ENCODE measurements at regions not wholly inside any gene's neighbourhood (a gene's known extent, or its start where the extent isn't known, plus 50 kb on each side); places are given as distances from the start of the nearest gene placed in this dataset.

DNA sequence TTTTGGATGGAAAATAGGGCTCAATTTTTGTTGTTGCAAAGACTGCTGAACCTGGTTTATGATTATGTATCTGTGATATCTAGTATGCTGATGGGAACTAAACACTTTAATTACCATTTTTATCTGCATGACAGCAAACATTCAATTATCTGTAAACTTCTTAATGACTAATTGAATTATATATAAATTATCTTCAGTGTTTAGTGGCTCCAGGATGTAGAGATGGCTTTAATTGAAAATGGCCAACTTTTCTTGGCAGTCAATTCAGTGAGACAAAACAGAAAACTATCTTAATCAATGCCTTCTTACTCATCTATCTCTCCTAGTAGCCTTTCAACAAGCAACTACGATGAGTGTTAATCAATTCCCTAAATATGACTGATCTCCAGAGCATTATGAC is 591.3 kb downstream of the HACE1 start:
- Histone ChIP-seq H3K36me3 (ENCODE audit: control insufficient read depth, insufficient read depth, low read length) (no peaks in the 10 kb centered on the region), H3K4me3 (ENCODE audit: low read depth in 2 of 2, low read length in 2 of 2) (no peak overlapping the region), H3K27me3 (ENCODE audit: control insufficient read depth, insufficient read depth, low read length) (no peaks in the 10 kb centered on the region), H3K27ac (ENCODE audit: low read length) (no peak overlapping the region), H3K9me3 (ENCODE audit: control insufficient read depth, insufficient read depth, low read depth, low read length) (no peaks in the 10 kb centered on the region), H3K4me1 (ENCODE audit: control insufficient read depth, insufficient read depth, low read length) (no peaks in the 10 kb centered on the region)
- CTCF ChIA-PET: no interaction called here
- POLR2A ChIA-PET: no interaction called here
- ATAC-seq (no peak), DNase-seq (ENCODE audit: low read depth, low spot score) (no peak)
- TF ChIP-seq, protein P1, sequence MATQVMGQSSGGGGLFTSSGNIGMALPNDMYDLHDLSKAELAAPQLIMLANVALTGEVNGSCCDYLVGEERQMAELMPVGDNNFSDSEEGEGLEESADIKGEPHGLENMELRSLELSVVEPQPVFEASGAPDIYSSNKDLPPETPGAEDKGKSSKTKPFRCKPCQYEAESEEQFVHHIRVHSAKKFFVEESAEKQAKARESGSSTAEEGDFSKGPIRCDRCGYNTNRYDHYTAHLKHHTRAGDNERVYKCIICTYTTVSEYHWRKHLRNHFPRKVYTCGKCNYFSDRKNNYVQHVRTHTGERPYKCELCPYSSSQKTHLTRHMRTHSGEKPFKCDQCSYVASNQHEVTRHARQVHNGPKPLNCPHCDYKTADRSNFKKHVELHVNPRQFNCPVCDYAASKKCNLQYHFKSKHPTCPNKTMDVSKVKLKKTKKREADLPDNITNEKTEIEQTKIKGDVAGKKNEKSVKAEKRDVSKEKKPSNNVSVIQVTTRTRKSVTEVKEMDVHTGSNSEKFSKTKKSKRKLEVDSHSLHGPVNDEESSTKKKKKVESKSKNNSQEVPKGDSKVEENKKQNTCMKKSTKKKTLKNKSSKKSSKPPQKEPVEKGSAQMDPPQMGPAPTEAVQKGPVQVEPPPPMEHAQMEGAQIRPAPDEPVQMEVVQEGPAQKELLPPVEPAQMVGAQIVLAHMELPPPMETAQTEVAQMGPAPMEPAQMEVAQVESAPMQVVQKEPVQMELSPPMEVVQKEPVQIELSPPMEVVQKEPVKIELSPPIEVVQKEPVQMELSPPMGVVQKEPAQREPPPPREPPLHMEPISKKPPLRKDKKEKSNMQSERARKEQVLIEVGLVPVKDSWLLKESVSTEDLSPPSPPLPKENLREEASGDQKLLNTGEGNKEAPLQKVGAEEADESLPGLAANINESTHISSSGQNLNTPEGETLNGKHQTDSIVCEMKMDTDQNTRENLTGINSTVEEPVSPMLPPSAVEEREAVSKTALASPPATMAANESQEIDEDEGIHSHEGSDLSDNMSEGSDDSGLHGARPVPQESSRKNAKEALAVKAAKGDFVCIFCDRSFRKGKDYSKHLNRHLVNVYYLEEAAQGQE (IDR thresholded peaks at IDR 0.05; ENCODE audit: insufficient read depth in 1 of 2, low read depth in 2 of 2, low read length in 1 of 2): no peak
- no peak for TF ChIP-seq TCF7L2 (IDR thresholded peaks at IDR 0.05; ENCODE audit: low read depth, low read length)
- TF ChIP-seq POLR2AphosphoS5 (IDR thresholded peaks at IDR 0.05; ENCODE audit: low read depth, low read length): no peak
- TF ChIP-seq SIN3A (IDR thresholded peaks at IDR 0.05; ENCODE audit: borderline replicate concordance, insufficient read depth, low read depth, low read length): no peak
- TF ChIP-seq, protein P2, sequence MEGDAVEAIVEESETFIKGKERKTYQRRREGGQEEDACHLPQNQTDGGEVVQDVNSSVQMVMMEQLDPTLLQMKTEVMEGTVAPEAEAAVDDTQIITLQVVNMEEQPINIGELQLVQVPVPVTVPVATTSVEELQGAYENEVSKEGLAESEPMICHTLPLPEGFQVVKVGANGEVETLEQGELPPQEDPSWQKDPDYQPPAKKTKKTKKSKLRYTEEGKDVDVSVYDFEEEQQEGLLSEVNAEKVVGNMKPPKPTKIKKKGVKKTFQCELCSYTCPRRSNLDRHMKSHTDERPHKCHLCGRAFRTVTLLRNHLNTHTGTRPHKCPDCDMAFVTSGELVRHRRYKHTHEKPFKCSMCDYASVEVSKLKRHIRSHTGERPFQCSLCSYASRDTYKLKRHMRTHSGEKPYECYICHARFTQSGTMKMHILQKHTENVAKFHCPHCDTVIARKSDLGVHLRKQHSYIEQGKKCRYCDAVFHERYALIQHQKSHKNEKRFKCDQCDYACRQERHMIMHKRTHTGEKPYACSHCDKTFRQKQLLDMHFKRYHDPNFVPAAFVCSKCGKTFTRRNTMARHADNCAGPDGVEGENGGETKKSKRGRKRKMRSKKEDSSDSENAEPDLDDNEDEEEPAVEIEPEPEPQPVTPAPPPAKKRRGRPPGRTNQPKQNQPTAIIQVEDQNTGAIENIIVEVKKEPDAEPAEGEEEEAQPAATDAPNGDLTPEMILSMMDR (IDR thresholded peaks at IDR 0.05): no peak
- in situ Hi-C loops (cut with HindIII; ENCODE audit: low pct_unique_long_range_greater_than_20kb, low sequenced_read_pairs) (no loop called here), intact Hi-C loops (cut with micrococcal nuclease; ENCODE audit: unreplicated experiment) (no loop called here)
- no TSS peak for BruUV-seq (replicated peaks)

DNA sequence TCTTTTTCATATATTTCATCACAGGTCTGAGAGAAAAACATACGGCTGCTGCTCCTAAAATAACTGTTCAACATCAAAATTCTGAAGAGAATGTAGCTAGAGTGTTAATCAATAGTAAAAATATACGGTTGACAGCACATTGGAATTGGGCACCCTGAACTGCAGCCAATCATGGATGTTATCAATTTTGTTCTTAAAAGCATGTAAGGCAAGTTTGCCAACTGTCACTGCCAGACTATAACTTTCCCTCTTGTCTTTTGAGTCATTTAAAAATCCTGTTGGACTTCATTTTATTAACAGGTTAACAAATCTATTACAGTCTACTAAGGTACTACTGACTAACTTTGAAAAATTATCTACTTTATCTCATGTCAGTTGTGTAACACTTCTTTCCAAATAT is 592.8 kb downstream of the HACE1 start:
- no TSS peak for BruUV-seq (replicated peaks)
- no peak overlapping the region for H3K4me3 ChIP-seq (ENCODE audit: low read depth in 2 of 2, low read length in 2 of 2)
- no peaks in the 10 kb centered on the region for H3K4me1 ChIP-seq (ENCODE audit: control insufficient read depth, insufficient read depth, low read length)
- no peak overlapping the region for H3K27ac ChIP-seq (ENCODE audit: low read length)
- DNase-seq (ENCODE audit: low read depth, low spot score) (no peak), ATAC-seq (no peak)
- no peak for TF ChIP-seq TCF7L2 (IDR thresholded peaks at IDR 0.05; ENCODE audit: low read depth, low read length)
- TF ChIP-seq POLR2AphosphoS5 (IDR thresholded peaks at IDR 0.05; ENCODE audit: low read depth, low read length): no peak
- TF ChIP-seq, protein P2 (IDR thresholded peaks at IDR 0.05): no peak
- TF ChIP-seq, protein P1 (IDR thresholded peaks at IDR 0.05; ENCODE audit: insufficient read depth in 1 of 2, low read depth in 2 of 2, low read length in 1 of 2): no peak
- no peak for TF ChIP-seq SIN3A (IDR thresholded peaks at IDR 0.05; ENCODE audit: borderline replicate concordance, insufficient read depth, low read depth, low read length)
- intact Hi-C loops (cut with micrococcal nuclease; ENCODE audit: unreplicated experiment) (no loop called here), in situ Hi-C loops (cut with HindIII; ENCODE audit: low pct_unique_long_range_greater_than_20kb, low sequenced_read_pairs) (no loop called here)
- no peaks in the 10 kb centered on the region for H3K27me3 ChIP-seq (ENCODE audit: control insufficient read depth, insufficient read depth, low read length)
- no peaks in the 10 kb centered on the region for H3K36me3 ChIP-seq (ENCODE audit: control insufficient read depth, insufficient read depth, low read length)
- CTCF ChIA-PET: no interaction called here
- H3K9me3 ChIP-seq (ENCODE audit: control insufficient read depth, insufficient read depth, low read depth, low read length): no peaks in the 10 kb centered on the region
- POLR2A ChIA-PET: no interaction called here

All from Panc1 (cell line).